ENCODE measurements at regions not wholly inside any gene's neighbourhood (a gene's known extent, or its start where the extent isn't known, plus 50 kb on each side); places are given as distances from the start of the nearest gene placed in this dataset.

- TF ChIP-seq CTCF (conservative IDR thresholded peaks at IDR 0.05; ENCODE audit: low read depth, low read length) (no peak), EZH2phosphoT487 (IDR thresholded peaks at IDR 0.05; ENCODE audit: borderline replicate concordance, low read length) (no peak), EZH2 (IDR thresholded peaks at IDR 0.05; ENCODE audit: low read length, unreplicated experiment) (no peak)
These were observed 119.3 kb downstream of the SIK1 start for GRCh38 chr21:43307677-43308070.
